DMS 273 (cell line): ENCODE measurements at regions not wholly inside any gene's neighbourhood (a gene's known extent, or its start where the extent isn't known, plus 50 kb on each side); places are given as distances from the start of the nearest gene placed in this dataset.
"Not testable (repeated sequence)": the region's sequence is repeated elsewhere in the genome, so short reads cannot be mapped to it uniquely, and the experiment has no call there.

Experiments used
- DNase-seq: peaks from one replicate; lab custom pipeline; 2025; ENCODE audit not compliant: unreplicated experiment; lab: John Stamatoyannopoulos, UW

DNA sequence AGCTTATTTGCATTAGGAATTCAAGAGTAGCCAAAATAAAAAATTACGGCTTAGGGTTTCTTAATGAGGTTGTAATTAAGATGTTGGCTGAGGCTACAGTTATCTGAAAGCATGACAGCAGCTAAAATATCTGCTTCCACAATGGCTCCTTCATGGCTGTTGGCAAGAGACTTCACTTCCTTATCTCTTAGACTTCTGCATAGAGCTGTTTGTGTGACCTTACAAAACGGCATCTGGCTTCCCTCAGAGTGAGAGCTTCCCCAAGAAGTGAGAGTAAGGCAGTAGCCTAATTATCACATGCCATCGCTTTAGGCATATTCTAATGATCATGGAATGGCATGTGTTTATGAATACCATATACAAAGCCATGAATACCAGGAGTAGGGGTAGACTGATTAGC, 57.6 kb downstream of the CCDC59 start:
- peak; percentile 5 for DNase-seq

DNA sequence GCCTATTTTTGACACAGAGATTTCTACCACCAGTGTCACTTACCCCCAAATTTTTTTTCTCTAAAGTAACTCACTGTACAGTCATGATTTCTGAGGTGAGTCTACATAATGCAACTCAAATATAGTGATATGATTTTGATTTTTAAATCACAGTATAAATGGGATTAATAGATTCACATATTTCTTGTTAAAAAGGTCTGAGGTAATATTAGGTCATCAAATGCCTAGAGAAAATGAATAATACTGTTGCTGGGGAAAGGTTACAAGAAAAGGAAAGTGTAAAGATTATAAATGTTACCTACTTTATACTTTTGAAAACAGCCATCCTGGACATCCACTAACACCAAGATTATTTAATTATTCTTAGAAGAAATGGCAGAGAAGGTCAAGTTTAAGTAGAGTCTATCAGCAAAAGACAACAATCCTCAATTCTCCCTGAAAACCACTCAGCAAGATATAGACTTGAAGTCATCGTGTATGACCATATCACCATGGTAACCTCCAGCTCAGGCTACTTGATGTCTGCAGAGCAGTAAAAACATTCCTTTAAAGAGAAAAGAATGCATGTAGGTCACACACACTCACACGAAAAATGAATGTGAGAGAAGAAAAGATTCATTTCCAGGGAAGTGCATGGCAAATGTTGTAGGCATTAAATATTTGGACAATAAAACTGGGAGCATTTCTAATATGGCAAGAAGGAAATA, 58.7 kb downstream of the CCDC59 start:
- DNase-seq: peak; percentile 3

DNA sequence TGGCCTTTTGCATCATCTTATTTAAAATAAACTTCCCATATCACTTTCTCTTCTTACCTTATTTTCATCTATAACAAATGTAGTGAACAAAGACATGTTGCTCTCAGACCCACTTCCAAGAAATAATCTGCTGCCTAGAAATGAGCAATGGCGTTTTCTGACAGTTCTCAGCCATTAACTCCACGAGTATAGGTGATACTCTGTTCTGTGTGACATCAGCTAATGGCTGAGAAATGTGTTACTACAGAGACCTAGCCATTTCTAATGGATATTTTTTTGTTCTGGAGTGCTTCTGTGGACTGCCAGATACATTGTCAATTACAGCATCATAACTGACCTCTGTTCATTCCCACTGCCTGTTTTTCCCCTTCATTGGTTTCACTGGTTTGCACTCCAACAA, 67.8 kb downstream of the CCDC59 start:
- no peak for DNase-seq

DNA sequence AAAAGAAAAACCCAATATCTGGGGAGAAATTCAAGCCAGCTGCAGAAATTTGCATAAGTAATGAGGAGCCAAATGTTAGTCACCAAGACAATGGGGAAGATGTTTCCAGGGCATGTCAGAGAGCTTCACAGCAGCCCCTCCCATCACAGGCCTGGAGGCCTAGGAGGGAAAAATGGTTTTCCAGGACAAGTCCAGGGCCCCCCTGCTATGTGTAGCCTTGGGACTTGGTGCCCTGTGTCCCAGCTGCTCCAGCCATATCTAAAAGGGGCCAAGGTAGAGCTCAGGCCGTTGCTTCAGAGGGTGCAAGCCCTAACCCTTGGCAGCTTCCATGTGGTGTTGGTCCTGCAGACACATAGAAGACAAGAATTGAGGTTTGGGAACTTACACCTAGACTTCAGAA, 76.9 kb downstream of the CCDC59 start:
- not testable (repeated sequence) for DNase-seq

DNA sequence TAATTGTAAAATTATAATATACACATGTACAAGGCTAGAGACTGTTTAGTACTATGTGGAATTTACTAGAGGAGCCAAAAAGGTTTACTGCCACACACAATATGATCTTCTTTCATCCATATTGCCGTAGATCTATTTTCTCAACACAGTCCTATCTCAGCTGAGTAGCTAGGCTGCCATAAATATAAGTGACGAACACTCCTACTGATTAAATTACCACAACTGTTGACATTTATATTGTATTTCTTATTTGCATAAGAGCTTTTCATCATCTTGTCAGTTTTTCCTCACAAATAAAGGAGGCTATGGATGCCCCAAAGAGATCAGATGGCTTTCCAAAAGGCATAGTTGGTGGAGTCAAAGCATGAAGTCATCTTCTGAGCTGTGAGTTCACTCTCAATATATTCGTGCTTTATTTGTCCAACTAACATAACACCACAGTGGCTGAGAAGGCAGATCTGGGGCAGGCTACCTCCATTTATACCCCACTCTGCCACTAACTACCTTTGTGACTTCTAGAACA, 78.6 kb downstream of the CCDC59 start:
- no peak for DNase-seq

DNA sequence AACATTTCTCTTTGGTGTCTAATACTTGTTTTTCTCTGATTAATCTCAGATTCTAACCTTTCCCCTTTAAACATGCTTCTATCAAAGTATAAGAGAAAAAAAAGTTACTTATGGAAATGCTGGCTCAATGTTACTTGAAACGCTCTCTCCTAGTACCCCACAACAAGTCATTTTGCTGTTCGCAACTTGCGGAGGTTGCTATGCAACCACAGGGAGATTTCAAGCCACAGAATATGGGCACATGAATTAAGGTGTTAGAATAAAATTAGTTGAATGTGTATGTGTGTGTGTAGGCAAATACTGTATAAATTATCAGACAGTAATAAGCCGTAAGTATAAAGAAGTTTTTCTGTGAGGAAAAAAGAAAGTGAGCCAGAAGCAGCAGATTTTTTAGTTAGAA, 80.6 kb downstream of the CCDC59 start:
- DNase-seq: no peak

DNA sequence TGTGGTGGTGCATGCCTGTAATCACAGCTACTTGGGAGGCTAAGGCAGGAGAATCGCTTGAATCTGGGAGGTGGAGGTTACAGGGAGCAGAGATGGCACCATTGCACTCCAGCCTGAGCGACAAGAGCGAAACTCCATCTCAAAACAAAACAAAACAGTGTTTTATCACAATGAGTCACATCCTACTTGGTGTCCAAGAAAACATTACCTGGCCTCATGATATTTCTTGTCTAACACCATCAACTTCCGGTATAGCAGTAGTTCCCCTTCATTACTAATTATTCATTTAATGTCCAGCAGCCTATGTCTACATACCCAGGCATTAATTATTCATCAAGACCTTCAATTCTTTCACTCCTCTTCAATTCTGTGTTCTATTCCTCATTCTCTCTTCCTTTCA, 115.5 kb downstream of the CCDC59 start:
- no peak for DNase-seq

DNA sequence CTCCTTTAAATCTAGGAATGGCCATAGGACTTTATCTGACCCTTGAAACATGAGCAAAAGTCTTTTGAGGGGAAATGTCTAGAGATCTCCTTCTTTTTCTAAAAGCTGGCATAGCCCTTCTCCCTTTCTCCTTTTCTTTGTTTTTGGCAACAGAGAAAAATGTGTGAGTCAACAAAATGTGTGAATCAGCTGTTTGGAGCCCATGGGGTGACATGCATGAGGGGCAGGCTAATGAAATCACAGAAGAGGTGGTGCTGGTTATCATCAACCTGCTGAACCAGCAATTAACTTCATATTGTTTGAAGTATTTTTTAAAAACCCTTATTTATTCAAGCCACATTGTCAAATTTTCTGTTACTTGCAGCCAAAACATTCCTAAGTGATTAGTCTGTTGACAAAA, 132.3 kb downstream of the CCDC59 start:
- DNase-seq: no peak

DNA sequence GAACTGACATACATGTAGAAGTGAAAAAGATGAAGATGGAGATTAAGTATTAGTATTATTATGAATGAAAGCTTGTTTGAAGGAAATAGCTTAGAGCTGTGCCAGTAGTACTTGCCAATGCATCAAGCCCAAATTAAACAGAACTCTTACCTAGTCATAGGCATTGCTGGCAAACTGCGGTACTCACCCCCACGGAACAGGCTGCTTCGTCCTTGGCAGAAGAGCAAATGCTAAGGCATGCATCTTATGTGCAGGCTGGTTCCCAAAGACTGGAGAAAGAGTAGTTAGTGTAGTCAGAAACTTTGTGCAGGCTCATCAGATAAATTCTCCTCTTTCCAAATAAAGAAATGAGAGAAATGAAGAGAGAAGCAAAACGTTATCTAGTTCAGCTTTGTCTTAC, 134.8 kb downstream of the CCDC59 start:
- no peak for DNase-seq

DNA sequence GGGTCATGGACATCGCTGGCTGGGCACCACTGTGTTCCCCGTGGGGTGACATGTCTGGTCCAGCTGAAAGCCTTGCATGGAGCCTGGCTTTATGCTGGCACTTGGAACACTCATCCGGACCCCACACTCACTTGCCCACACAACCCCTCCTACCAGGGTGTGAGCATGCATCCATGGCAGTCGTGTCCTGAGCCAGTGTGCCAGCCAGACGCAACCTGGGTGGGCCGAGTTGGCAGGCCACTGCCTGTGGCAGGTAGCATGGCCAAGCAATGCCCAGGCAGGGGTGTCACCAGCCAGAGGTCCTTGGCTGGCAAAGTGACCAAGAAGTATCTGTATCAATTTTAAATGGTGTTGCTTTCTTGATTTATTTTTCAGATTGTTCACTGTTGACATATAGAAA, 141.7 kb downstream of the CCDC59 start:
- DNase-seq: no peak

DNA sequence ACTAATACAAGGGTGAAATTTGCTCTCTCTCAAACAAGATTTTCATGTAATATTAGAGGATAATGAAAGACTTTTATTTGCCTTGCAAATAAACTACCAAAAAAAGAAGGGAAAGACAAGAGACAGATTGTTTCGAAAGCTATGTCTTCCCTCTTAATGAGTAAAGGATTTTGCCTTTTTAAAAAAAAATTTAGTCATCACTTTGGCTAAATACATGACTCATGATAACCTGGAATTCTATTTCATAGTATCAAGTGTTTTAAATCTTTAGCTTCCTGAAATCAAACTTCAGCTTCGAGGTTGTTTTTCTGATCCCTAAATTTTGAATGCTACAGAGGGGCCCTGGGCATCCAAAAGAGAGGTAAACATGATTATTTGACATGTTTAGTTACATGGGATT, 144.4 kb downstream of the CCDC59 start:
- no peak for DNase-seq

DNA sequence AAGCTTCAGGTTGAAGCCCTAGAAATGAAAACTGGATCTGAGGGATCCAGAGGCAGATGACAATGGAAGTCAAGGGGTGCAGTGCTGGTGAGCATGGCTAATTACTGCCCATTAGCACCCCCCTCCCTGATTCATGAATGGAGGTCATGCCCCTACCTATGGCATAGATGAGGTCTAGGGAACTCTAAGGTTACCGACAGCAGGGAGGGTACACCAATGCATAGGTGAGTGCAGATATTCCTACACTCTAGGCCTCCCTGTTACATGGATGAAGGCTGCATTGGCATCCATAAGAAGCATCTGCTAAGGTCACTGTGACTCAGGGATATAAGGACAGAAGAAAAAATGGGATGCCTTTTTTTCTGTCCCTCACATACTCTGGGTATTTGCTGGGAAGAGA, 147.3 kb downstream of the CCDC59 start:
- no peak for DNase-seq

DNA sequence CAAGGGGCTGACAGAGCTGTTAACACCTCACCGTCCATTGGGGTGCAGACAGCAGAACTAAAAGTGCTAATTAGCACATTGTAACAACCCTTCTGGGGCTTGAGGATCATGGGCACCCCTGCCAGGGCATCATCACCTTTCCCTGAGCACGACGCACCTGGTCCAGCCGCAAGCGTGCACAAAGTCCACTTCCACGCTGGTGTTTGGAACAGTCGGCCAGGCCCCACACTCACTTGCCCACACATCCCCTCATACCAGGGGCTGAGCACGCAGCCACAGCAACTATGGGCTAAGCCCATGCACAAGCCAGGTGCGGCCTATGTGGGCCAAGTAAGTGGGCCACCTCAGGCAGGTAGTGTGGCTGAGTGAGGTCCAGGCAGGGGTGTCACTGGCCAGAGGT, 148.7 kb downstream of the CCDC59 start:
- no peak for DNase-seq

DNA sequence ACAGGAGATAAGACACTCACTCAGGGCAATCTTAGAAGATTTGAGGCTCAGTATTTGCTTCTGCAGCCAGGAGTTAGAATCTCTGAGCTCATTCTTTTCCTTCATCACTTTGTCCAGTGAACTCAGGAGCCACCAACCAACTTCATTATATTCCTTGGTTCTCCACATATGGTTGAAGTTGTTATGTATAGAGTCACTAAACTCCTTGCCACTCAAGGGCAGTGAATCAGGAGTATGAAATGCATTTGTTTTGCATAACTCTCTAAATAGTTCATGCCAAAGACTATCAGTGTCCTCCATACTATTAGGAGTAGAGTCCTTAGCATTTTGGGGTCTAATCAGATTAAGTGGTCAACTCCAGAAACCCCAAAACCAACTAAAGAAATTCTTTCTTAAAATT, 150.6 kb downstream of the CCDC59 start:
- no peak for DNase-seq

DNA sequence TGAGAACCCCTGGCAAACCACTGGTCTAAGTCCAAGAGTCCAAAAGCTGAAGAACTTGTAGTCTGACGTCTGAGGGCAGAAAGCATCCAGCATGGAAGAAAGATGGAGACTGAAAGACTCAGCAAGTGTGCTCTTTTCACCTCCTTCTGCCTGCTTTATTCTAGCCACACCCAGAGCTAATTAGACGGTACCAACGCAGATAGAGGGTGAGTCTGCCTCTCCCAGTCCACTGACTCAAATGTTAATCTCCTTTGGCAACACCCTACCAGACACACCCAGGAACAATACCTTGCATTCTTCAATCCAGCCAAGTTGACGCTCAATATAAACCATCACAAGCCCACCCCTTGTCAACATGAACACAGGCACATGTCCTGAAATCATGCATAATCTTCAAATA, 155.1 kb downstream of the CCDC59 start:
- no peak for DNase-seq

DNA sequence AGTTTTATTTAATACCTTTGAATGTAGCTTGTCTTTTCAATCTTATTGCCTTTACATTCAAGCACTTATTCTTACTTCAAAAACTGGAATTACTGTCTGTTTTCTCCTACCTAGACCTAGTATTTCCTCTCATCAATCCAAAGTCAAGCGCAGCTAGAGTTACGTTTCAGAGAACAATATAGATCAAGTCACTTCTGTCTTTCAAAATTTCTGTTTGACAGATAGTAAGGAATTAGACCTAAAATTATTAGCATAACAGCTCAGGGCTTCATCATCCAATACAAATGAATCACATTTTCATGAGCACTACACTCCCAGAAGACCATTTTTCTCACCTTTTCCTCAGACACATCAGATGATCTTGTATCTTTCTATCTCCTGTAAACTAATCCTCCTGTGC, 170.6 kb downstream of the CCDC59 start:
- no peak for DNase-seq

DNA sequence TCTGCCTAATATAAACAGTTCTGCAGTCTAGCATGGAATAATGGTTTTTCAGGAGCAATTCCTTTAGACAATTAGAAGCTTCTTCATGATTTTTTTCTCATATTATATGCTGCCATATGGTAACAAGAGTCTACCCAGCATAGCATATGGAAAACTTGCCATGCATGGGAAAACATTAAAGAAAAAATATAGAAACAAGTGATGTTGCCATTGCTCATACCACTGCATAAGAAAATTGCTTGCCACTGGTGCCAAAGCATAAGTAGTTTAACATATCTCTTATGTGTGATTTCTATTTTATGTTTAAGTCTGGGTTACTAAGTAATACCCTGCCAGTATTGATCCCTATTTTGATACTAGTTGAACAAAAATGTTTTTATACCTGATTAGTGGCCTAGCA, 171.2 kb downstream of the CCDC59 start:
- no peak for DNase-seq

DNA sequence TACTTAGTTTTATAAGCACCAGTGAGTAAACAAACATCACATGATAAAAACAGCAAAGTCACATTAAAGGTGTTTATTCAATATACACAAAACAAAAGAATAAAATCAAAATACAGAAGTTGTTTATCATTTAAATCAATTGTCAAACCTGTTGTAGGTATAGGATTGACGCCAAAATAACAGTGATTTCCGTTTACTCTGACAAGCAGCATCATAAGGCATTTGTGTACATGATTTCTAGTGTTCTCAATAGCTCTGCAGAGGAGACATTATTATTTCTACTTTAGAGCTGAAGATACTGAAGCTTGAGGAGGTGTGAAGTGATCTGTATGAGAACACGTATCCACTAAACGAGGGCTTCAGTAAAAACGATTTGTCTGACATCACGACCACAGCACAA, 171.9 kb downstream of the CCDC59 start:
- DNase-seq: no peak

DNA sequence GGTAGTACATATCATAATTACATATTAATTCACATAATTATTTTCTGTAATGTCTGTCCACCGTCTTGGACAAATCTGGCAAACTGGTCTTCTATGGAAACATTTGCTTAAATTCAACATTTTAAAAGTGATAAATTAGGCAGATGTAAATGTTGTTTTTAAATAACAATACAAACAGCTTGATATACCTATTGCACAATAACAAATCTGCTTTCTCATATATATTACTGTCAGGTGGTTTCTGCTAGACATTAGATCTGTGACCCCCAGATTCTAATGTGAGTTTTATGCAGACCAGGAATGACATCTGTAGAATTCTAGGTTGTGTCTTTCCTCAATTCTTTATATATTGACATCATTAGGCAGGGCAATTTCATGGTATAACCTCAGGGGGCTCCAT, 173.3 kb downstream of the CCDC59 start:
- no peak for DNase-seq

DNA sequence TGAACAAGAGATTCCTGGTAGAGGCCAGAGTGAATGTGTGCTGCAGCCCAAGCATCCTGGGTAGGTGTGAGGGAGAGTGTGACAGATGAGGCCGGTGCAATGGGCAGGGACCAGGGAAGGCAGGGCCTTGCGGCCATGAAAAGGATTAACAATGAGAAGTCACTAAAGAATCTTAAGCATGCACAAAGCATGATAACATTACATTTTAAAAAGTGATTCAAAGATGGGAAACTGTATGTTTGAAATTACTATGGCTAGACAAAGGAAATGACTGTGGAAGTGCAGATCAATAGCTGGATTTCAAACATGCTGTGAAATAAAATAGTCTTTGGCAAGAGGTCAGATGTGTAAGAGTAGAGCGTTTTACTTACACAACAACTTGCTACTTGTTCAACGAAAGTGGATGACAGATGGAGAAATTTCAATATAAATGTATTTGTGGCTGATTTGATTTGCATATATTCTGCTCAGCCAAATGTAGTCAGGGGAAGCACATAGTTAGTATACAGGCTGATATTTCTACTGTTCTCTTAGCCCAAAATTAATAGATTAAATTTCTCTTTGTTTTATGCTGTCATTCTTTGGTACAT, 175.5 kb downstream of the CCDC59 start:
- peak; percentile 41 for DNase-seq

DNA sequence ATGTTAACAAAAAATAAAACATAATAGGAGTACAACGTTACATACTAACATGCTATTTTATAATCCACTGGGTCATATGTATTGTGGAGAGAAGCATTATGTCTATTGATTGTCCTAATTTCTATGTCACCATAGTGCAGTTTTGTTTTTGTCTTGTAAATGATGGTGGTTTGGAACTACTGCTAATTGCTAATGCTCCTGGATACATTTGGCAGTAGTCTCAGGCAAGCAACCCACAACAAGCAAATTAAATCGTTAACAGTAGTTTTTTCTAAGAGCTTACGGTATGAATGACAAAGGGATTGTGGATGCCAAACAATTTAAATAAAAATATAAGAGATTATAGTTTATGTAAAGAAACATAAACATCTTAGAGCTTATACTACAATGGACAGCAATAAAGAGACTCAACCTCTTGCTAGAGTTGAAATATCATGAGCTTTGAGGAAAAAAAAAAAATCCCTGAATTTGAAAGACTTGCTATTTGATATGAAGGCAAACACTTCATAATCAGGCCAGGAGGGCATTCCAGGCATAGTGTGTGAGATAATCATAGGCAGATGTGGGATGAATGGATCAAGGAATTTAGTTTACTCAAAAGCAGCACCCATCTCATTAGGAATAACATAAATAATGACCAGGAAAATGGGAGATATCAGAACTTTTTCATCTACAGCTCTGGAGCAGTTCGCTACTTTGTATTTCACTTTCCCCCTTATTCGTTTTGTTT, 181.3 kb downstream of the CCDC59 start:
- no peak for DNase-seq

DNA sequence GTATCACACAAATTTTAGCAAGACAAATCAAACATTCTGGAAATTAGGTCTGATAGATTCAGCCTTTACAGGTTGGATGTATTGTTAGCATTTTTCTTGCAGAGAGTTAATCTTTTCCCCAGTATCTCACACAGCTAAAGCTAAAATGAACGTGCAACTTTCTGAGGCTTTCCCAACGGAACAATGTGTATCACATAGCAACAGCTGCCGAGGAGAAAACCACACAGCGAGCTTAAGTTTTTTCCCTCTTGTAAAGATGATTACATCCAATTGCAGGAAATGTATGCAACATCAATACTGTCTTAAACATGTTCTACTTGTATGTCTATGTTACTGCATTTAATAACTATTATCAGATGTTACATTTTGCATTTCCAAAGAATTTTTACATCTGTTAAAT, 182.2 kb downstream of the CCDC59 start:
- DNase-seq: peak; percentile 26
